Breast epithelium (tissue), 4 donors: ENCODE measurements at regions not wholly inside any gene's neighbourhood (a gene's known extent, or its start where the extent isn't known, plus 50 kb on each side); places are given as distances from the start of the nearest gene placed in this dataset.

ENCODE experiments used
- DNase-seq, 2 donors: peaks; one replicate each; pipeline ENCODE4 v3.0.0-alpha.2; 2019; ENCODE audit warnings: low spot score in 2 of 2
- H3K27ac ChIP-seq, 2 donors: fragments of 200-600 bp; sonication (generic) in 1 of 2; one replicate each; pipeline ENCODE4 v1.5.1; 2016 to 2019; ENCODE audit warnings: mild to moderate bottlenecking in 1 of 2
- H3K27me3 ChIP-seq, 2 donors: fragments of 200-600 bp; sonication (generic) in 1 of 2; one replicate each; pipeline versions ENCODE4 v1.5.1 to v1.6.0; 2017 to 2019; ENCODE audit warnings: control low read depth in 1 of 2, mild to moderate bottlenecking in 1 of 2
- H3K36me3 ChIP-seq: fragments of 200-600 bp; one replicate; pipeline ENCODE4 v1.5.1; 2019
- H3K4me1 ChIP-seq, 2 donors: fragments of 200-600 bp; sonication (generic); one replicate each; pipeline ENCODE4 v1.5.1; 2016 to 2019; ENCODE audit warnings: control low read depth in 1 of 2
- H3K4me3 ChIP-seq, 3 donors: fragments of 200-600 bp; sonication (generic); 1 replicate in 2 of 3; 2 replicates in 1 of 3; pipeline ENCODE4 v1.5.1; 2016 to 2019; ENCODE audit warnings: mild to moderate bottlenecking in 3 of 3, moderate library complexity in 2 of 3
- H3K9me3 ChIP-seq, 2 donors: fragments of 200-600 bp; sonication (generic) in 1 of 2; one replicate each; pipeline ENCODE4 v1.5.1; 2016 to 2019; ENCODE audit warnings: control low read depth in 1 of 2
- POLR2A ChIP-seq: fragments of 450-650 bp; IDR thresholded peaks from one replicate; pipeline ENCODE4 v1.6.1; 2016; ENCODE audit warnings: antibody characterized with exemption, mild to moderate bottlenecking, moderate library complexity
- POLR2AphosphoS5 ChIP-seq, 3 donors: sonication (generic); formaldehyde crosslinking; IDR thresholded peaks; one replicate each; pipeline ENCODE4 v1.6.1; 2017; ENCODE audit warnings: antibody characterized with exemption in 3 of 3
- intact Hi-C: fragments of 100-400 bp; cut with DNase I; formaldehyde crosslinking; loops from one replicate; pipeline ENCODE4 v1.15.1; 2023; ENCODE audit warnings: low total_unique reads
- TF ChIP-seq, protein P1 (sequence below), 3 donors: fragments of 450-650 bp; IDR thresholded peaks; one replicate each; pipeline ENCODE4 v1.5.1; 2016 to 2017; ENCODE audit warnings: antibody characterized with exemption in 3 of 3, mild to moderate bottlenecking in 3 of 3, moderate library complexity in 3 of 3

- Histone ChIP-seq H3K4me3 (no peak overlapping the region), H3K27ac (no peak overlapping the region), H3K27me3 (no peaks in the 10 kb centered on the region), H3K9me3 (no peaks in the 10 kb centered on the region), H3K4me1 (no peaks in the 10 kb centered on the region), H3K36me3 (no peaks in the 10 kb centered on the region)
- no peak for DNase-seq
- no peak for TF ChIP-seq POLR2A
- TF ChIP-seq POLR2AphosphoS5 (IDR thresholded peaks at IDR 0.05), result no peak
- TF ChIP-seq, protein P1, sequence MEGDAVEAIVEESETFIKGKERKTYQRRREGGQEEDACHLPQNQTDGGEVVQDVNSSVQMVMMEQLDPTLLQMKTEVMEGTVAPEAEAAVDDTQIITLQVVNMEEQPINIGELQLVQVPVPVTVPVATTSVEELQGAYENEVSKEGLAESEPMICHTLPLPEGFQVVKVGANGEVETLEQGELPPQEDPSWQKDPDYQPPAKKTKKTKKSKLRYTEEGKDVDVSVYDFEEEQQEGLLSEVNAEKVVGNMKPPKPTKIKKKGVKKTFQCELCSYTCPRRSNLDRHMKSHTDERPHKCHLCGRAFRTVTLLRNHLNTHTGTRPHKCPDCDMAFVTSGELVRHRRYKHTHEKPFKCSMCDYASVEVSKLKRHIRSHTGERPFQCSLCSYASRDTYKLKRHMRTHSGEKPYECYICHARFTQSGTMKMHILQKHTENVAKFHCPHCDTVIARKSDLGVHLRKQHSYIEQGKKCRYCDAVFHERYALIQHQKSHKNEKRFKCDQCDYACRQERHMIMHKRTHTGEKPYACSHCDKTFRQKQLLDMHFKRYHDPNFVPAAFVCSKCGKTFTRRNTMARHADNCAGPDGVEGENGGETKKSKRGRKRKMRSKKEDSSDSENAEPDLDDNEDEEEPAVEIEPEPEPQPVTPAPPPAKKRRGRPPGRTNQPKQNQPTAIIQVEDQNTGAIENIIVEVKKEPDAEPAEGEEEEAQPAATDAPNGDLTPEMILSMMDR (IDR thresholded peaks at IDR 0.05), result no peak
- intact Hi-C loops, result no loop called here
These were observed 212.8 kb upstream of the SYT1 start for GRCh38 chr12:78651755-78652154.

DNA sequence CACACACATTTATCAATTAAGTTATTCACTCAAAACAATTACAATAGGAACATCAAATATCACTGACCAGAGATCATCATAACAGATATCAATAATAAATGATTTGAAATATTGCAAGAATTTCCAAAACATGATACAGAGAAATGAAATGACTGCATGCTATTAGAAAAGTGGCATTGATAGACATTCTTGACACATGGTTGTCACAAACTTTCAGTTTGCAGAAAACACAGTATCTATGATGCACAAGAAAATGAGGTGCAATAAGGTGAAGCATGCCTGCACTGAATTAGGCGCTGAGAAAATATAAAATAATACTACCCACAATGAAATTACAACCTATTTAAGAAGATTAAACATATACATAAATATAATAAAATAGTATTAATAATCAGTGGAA, 198.0 kb upstream of the SYT1 start:
- Histone ChIP-seq H3K9me3 (no peaks in the 10 kb centered on the region), H3K4me3 (no peak overlapping the region), H3K36me3 (no peaks in the 10 kb centered on the region), H3K27ac (no peak overlapping the region), H3K27me3 (no peaks in the 10 kb centered on the region), H3K4me1 (no peaks in the 10 kb centered on the region)
- no peak for DNase-seq
- intact Hi-C loops, result no loop called here
- TF ChIP-seq POLR2A, result no peak
- TF ChIP-seq, protein P1 (IDR thresholded peaks at IDR 0.05), result no peak
- no peak for TF ChIP-seq POLR2AphosphoS5 (IDR thresholded peaks at IDR 0.05)

- no peak for DNase-seq
- TF ChIP-seq, protein P1 (IDR thresholded peaks at IDR 0.05), result no peak
- TF ChIP-seq POLR2AphosphoS5 (IDR thresholded peaks at IDR 0.05) (no peak), POLR2A (no peak)
- no peaks in the 10 kb centered on the region for H3K27me3 ChIP-seq
- intact Hi-C loops, result no loop called here
- no peaks in the 10 kb centered on the region for H3K4me1 ChIP-seq
- H3K4me3 ChIP-seq, result no peak overlapping the region
- no peaks in the 10 kb centered on the region for H3K9me3 ChIP-seq
- H3K36me3 ChIP-seq, result no peaks in the 10 kb centered on the region
- no peak overlapping the region for H3K27ac ChIP-seq
These were observed 193.3 kb upstream of the SYT1 start for GRCh38 chr12:78671295-78671694.

DNA sequence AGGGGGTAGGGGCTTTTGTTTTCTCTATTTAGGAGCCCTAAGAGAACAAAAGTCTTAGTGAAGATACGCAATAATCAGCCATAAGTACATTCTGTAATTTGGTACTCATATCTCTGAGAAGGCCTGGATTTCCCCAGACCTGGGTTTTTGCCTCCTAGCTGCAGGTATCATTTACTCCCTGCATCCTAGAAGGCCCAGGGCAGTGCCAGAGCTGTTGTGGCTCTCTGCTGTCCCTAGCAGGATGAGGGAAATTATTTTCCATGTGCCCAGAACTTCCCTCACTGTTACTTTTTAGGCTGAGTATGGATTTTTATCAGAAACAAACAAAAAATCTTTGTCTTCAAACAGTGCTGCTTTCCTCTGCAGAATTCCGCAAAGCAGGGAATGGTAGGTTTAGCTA, 192.5 kb upstream of the SYT1 start:
- Histone ChIP-seq H3K36me3 (no peaks in the 10 kb centered on the region), H3K27ac (no peak overlapping the region), H3K9me3 (no peaks in the 10 kb centered on the region), H3K27me3 (no peaks in the 10 kb centered on the region), H3K4me3 (no peak overlapping the region), H3K4me1 (no peaks in the 10 kb centered on the region)
- intact Hi-C loops, result no loop called here
- DNase-seq, result no peak
- TF ChIP-seq, protein P1 (IDR thresholded peaks at IDR 0.05), result no peak
- TF ChIP-seq POLR2AphosphoS5 (IDR thresholded peaks at IDR 0.05) (no peak), POLR2A (no peak)

GRCh38 chr12:78674311-78675090, 190.1 kb upstream of the SYT1 start:
- TF ChIP-seq POLR2AphosphoS5 (IDR thresholded peaks at IDR 0.05) (no peak), POLR2A (no peak)
- TF ChIP-seq, protein P1 (IDR thresholded peaks at IDR 0.05), result no peak
- Histone ChIP-seq H3K27me3 (no peaks in the 10 kb centered on the region), H3K4me3 (no peak overlapping the region), H3K36me3 (no peaks in the 10 kb centered on the region), H3K27ac (no peak overlapping the region), H3K9me3 (no peaks in the 10 kb centered on the region), H3K4me1 (no peaks in the 10 kb centered on the region)
- intact Hi-C loops, result no loop called here
- no peak for DNase-seq
